ENCODE measurements at regions not wholly inside any gene's neighbourhood (a gene's known extent, or its start where the extent isn't known, plus 50 kb on each side); places are given as distances from the start of the nearest gene placed in this dataset.

- Histone ChIP-seq H3K4me2 (ENCODE audit: low read length) (peak overlapping the region; percentile 64), H3K4me1 (ENCODE audit: control insufficient read depth, insufficient read depth, low read length) (peaks cover 80% of the 10 kb centered on the region), H3K4me3 (ENCODE audit: low read length) (no peak overlapping the region), H3K9ac (ENCODE audit: low read depth, low read length) (peak overlapping the region; percentile 74), H3K36me3 (ENCODE audit: insufficient read depth, low read length) (peaks cover 55% of the 10 kb centered on the region), H3K9me3 (replicated peaks; ENCODE audit: low read length) (no peaks in the 10 kb centered on the region), H3K27me3 (ENCODE audit: control insufficient read depth, insufficient read depth, low read length) (no peaks in the 10 kb centered on the region)
Observed at GRCh38 chr1:201714542-201715329, 114.2 kb upstream of the IPO9 start.

GRCh38 chr1:201715351-201715750, 113.6 kb upstream of the IPO9 start:
- Histone ChIP-seq H3K4me2 (ENCODE audit: low read length) (peak overlapping the region; percentile 53), H3K9ac (ENCODE audit: low read depth, low read length) (peak overlapping the region; percentile 74), H3K27me3 (ENCODE audit: control insufficient read depth, insufficient read depth, low read length) (no peaks in the 10 kb centered on the region), H3K9me3 (replicated peaks; ENCODE audit: low read length) (no peaks in the 10 kb centered on the region), H3K36me3 (ENCODE audit: insufficient read depth, low read length) (peaks cover 60% of the 10 kb centered on the region), H3K4me1 (ENCODE audit: control insufficient read depth, insufficient read depth, low read length) (peaks cover 80% of the 10 kb centered on the region), H3K4me3 (ENCODE audit: low read length) (peak overlapping the region; percentile 23)

- Histone ChIP-seq H3K4me3 (ENCODE audit: low read length) (peak overlapping the region; percentile 23), H3K36me3 (ENCODE audit: insufficient read depth, low read length) (peaks cover 66% of the 10 kb centered on the region), H3K27me3 (ENCODE audit: control insufficient read depth, insufficient read depth, low read length) (no peaks in the 10 kb centered on the region), H3K9me3 (replicated peaks; ENCODE audit: low read length) (no peaks in the 10 kb centered on the region), H3K9ac (ENCODE audit: low read depth, low read length) (peak overlapping the region; percentile 74), H3K4me1 (ENCODE audit: control insufficient read depth, insufficient read depth, low read length) (peaks cover 80% of the 10 kb centered on the region), H3K4me2 (ENCODE audit: low read length) (peak overlapping the region; percentile 53)
Observed at GRCh38 chr1:201715801-201716741, 112.9 kb upstream of the IPO9 start.

- no peaks in the 10 kb centered on the region for H3K27me3 ChIP-seq (ENCODE audit: control insufficient read depth, insufficient read depth, low read length)
- peaks cover 68% of the 10 kb centered on the region for H3K36me3 ChIP-seq (ENCODE audit: insufficient read depth, low read length)
- H3K4me3 ChIP-seq (ENCODE audit: low read length) = no peak overlapping the region
- H3K9me3 ChIP-seq (replicated peaks; ENCODE audit: low read length) = no peaks in the 10 kb centered on the region
- no peak overlapping the region for H3K9ac ChIP-seq (ENCODE audit: low read depth, low read length)
- H3K4me1 ChIP-seq (ENCODE audit: control insufficient read depth, insufficient read depth, low read length) = peaks cover 80% of the 10 kb centered on the region
- no peak overlapping the region for H3K4me2 ChIP-seq (ENCODE audit: low read length)
Observed at GRCh38 chr1:201716742-201717135, 112.2 kb upstream of the IPO9 start.

GRCh38 chr1:201717286-201717685, 111.7 kb upstream of the IPO9 start:
- Histone ChIP-seq H3K4me1 (ENCODE audit: control insufficient read depth, insufficient read depth, low read length) (peaks cover 79% of the 10 kb centered on the region), H3K9me3 (replicated peaks; ENCODE audit: low read length) (no peaks in the 10 kb centered on the region), H3K4me2 (ENCODE audit: low read length) (no peak overlapping the region), H3K36me3 (ENCODE audit: insufficient read depth, low read length) (peaks cover 70% of the 10 kb centered on the region), H3K4me3 (ENCODE audit: low read length) (no peak overlapping the region), H3K27me3 (ENCODE audit: control insufficient read depth, insufficient read depth, low read length) (no peaks in the 10 kb centered on the region), H3K9ac (ENCODE audit: low read depth, low read length) (no peak overlapping the region)

- Histone ChIP-seq H3K9ac (ENCODE audit: low read depth, low read length) (no peak overlapping the region), H3K4me2 (ENCODE audit: low read length) (no peak overlapping the region), H3K4me3 (ENCODE audit: low read length) (no peak overlapping the region), H3K4me1 (ENCODE audit: control insufficient read depth, insufficient read depth, low read length) (peaks cover 69% of the 10 kb centered on the region), H3K36me3 (ENCODE audit: insufficient read depth, low read length) (peaks cover 67% of the 10 kb centered on the region), H3K9me3 (replicated peaks; ENCODE audit: low read length) (no peaks in the 10 kb centered on the region), H3K27me3 (ENCODE audit: control insufficient read depth, insufficient read depth, low read length) (no peaks in the 10 kb centered on the region)
Observed at GRCh38 chr1:201718346-201719202, 110.4 kb upstream of the IPO9 start.

GRCh38 chr1:201719812-201720521, 109.0 kb upstream of the IPO9 start:
- Histone ChIP-seq H3K9me3 (replicated peaks; ENCODE audit: low read length) (no peaks in the 10 kb centered on the region), H3K9ac (ENCODE audit: low read depth, low read length) (peak overlapping the region; percentile 46), H3K4me3 (ENCODE audit: low read length) (peak overlapping the region; percentile 12), H3K4me2 (ENCODE audit: low read length) (no peak overlapping the region), H3K27me3 (ENCODE audit: control insufficient read depth, insufficient read depth, low read length) (no peaks in the 10 kb centered on the region), H3K4me1 (ENCODE audit: control insufficient read depth, insufficient read depth, low read length) (peaks cover 70% of the 10 kb centered on the region), H3K36me3 (ENCODE audit: insufficient read depth, low read length) (peaks cover 74% of the 10 kb centered on the region)

- H3K4me3 ChIP-seq (ENCODE audit: low read length) = peak overlapping the region; percentile 12
- H3K27me3 ChIP-seq (ENCODE audit: control insufficient read depth, insufficient read depth, low read length) = no peaks in the 10 kb centered on the region
- no peak overlapping the region for H3K4me2 ChIP-seq (ENCODE audit: low read length)
- H3K9me3 ChIP-seq (replicated peaks; ENCODE audit: low read length) = no peaks in the 10 kb centered on the region
- H3K4me1 ChIP-seq (ENCODE audit: control insufficient read depth, insufficient read depth, low read length) = peaks cover 67% of the 10 kb centered on the region
- peaks cover 73% of the 10 kb centered on the region for H3K36me3 ChIP-seq (ENCODE audit: insufficient read depth, low read length)
- H3K9ac ChIP-seq (ENCODE audit: low read depth, low read length) = peak overlapping the region; percentile 46
Observed at GRCh38 chr1:201720522-201720844, 108.5 kb upstream of the IPO9 start.

- Histone ChIP-seq H3K4me3 (ENCODE audit: low read length) (no peak overlapping the region), H3K4me1 (ENCODE audit: control insufficient read depth, insufficient read depth, low read length) (peaks cover 58% of the 10 kb centered on the region), H3K27me3 (ENCODE audit: control insufficient read depth, insufficient read depth, low read length) (no peaks in the 10 kb centered on the region), H3K9ac (ENCODE audit: low read depth, low read length) (peak overlapping the region; percentile 46), H3K9me3 (replicated peaks; ENCODE audit: low read length) (no peaks in the 10 kb centered on the region), H3K4me2 (ENCODE audit: low read length) (peak overlapping the region; percentile 24), H3K36me3 (ENCODE audit: insufficient read depth, low read length) (peaks cover 64% of the 10 kb centered on the region)
Observed at GRCh38 chr1:201721082-201722049, 107.6 kb upstream of the IPO9 start.

Measured in skeletal muscle satellite cell (primary cell).